Mucosa of gallbladder (tissue), 1 donor: ENCODE measurements at regions not wholly inside any gene's neighbourhood (a gene's known extent, or its start where the extent isn't known, plus 50 kb on each side); places are given as distances from the start of the nearest gene placed in this dataset.

ENCODE experiments used
- DNase-seq: peaks from one replicate; pipeline ENCODE4 v3.0.0-alpha.2; 2020; ENCODE audit warnings: low spot score
- donor health status: DM: no; HTN: no; CAD: no.

DNA sequence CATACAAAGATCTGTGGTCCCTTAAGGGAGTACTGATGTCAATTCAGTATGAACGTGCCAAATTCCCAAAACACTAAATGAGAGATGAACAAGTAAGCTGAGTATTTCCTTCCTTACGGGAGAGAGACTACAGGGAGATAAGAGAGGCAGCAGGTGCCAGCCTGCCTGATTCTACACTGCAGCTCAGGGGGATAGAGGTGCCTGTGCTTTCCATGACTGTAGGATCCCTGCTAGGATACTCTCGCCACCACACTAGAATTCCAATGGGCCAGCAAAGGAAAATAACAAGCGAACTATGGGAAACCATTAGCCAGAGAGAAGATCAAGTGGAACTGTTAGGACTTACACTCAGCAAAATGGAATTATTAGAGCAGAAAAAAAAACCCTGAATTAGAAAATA, 198.5 kb upstream of the BTBD3 start:
- no peak for DNase-seq

DNA sequence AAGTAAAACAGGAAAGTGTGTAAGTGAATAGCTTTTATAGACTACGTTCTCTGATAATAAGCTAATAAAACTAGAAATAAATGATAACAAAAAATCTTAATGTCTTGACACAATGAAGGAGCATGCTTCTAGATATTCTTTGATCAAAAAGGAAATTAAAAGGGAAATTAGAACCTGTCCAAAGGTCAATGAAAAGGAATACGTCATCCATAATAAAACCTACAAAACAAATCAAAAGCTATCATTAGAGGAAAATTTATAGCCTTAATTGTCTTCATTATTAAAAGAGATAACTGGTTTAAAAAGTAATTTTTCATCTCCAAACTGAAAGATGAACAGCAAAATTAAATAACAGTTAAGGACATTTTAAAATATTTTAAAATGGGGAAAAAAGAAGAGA, 196.3 kb upstream of the BTBD3 start:
- DNase-seq = no peak

DNA sequence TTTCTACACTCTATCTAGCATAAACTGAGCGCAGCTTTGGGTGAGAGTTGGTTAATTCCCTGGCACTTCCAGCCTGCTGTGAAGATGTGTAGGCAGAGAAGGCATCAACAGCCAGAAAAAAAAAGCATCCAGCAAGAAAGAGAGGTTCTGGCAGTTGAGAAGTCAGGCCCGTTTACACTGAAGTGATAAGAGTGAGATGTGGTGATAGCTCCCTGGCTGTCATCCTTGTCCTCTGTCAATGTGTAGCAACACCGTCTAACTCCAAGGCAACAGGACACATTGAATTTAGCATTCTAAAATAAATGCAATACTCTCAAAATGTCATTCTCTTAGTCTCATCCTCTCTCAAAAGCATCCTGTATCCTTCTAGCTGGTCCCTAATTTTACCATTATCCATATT, 193.6 kb upstream of the BTBD3 start:
- no peak for DNase-seq

DNA sequence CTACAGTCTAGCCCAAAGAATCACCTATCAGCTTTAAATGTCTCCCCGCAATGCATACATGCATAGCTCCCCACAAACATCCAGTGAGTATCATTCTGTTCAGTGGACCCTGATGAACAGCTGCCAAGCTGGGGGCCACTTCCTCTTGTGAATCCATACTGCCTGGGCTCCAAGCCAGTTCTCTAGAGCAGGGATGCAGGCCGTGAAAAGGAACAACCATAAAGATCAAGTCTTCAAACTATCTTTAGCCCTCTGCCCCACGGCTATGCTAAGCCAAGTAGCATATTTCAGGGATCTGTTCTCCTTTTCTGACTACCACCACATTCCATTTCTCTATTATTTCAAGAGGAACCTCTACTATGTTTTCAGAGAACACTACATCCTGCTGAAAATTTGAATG, 191.7 kb upstream of the BTBD3 start:
- DNase-seq = no peak

DNA sequence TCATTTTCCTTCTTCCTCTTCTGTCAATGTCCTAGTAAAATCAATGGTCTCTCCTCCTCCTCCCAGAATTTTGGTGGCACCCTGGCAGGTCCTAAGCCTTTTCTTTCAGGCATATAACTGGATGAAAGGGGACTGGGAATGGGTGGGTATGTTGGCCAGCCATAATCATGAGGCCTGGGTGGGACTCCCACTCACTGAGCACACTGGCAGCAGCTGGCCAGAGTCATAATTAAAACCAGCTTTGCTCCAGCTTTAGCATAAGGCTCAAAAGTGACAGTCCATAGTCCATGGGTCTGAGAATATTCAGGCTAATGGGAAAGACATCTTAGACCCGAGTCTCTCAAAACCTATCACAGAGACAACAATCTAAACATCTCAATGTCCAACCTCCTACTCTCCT, 190.0 kb upstream of the BTBD3 start:
- DNase-seq = no peak

DNA sequence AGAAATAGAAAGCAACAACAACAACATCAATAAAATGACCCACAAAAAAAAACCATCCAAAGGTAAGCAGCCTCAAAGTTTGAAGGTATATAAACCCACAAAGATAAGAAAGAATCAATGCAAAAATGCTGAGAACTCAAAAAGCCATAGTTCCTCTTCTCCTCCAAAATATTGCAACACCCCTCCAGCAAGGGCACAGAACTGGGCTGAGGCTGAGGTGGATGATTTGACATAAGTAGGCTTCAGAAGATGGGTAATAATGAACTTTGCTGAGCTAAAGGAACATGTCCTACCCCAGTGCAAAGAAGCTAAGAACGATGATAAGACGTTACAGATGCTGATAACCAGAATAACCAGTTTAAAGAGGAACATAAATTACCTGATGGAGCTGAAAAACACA, 188.8 kb upstream of the BTBD3 start:
- DNase-seq = no peak

DNA sequence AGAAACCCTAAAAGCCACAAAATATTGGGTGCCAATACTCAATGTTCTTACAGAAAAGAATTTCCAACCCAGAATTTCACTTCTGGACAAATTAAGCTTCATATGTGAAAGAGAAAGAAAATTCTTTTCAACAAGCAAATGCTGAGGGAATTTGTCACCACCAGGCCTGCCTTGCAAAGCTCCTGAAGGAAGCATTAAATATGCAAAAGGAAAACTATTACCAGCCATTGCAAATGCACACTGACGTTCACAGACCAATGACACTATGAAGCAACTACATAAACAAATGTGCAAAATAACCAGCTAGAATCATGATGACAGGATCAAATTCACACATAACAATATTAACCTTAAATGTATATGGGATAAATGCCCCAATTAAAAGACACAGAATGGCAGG, 187.9 kb upstream of the BTBD3 start:
- DNase-seq = no peak

DNA sequence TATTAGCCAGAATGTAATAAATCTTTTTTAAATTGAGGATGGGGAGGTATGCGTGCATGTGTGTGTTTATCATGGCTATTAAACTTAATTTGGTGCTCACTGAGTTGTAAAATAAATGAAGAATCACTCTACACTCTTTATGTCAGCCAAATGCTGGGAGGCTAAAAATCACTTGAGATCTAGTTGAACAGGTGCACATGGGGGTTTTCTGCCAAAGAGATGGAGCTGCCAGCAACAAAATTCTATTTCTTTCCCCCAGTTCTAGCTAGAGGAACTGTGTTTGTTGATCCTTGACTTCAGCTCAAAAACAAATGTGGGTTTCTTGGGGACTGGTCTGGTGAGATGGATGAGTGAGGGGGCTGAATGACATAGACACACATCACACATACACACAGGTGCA, 183.3 kb upstream of the BTBD3 start:
- DNase-seq = no peak

DNA sequence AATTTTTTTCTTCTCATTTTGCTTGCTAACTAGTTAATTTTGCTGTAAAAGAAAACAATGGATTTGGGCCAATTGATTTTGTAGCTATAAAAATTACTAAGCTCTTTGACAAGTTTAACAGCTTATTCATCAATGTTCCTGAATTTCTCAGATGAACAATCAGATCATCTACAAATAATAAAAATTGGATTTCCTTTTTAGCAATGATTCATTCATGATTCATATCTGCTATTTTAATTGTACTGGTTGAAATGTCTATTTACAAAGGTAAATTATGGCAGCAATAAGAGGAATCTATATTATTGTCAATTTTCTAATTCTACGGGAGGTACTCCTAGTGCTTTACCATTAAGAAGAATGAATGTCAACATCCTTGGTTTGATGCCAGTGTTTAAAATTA, 178.8 kb upstream of the BTBD3 start:
- DNase-seq = no peak

DNA sequence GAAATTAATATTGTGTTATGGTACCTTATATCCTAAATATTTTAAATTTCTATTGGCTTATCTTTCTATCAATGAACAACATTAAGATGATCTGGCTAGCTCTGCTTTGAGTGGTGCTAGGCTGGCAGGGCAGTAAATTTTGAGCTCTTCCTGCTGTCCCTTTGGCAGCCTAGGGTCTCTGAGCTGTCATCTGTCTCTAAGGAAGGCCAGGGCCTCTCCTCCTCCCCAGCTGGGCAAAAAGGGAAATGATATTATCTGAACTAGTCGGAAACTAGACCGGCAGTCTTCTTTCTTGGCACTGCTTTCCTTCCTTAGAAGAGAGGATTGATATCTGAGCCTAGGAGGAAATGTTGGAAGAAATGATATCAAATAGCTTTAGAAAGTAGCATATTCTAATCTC, 176.7 kb upstream of the BTBD3 start:
- DNase-seq = no peak

DNA sequence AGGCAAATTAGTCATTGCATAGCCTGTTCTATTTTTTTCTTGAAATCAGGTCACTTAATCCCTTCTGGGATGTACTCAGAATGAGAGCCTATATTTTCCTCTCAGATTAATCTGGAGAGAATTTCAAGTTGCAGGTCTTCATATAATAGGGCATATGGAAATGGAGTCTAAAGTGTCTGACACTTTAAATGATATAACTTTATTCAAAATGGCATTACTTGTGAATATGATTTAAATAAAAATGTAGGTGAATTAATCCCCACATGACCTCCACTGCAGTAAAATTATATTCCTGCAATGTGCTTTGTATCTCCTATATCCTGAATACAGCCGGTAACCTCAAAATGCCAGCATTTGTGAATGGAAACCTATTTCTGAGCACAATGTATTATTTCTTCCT, 172.5 kb upstream of the BTBD3 start:
- DNase-seq = no peak

DNA sequence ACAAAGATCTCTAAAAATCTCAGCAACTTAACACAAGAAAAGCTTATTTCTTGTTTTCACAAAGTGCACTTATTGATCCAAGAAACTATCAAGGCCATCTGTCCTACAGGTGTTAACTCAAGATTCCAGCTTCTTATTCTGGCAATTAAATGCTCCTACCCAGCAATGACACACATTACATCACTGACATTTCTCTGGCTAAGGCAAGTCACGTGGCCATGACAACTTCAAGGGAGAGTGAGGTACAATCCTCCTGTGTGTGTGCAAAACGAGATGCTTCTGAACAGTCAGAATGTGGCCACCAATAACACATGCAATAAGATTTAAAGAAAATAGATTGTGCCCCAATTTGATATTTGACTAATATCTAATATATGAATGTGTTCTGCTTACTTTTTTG, 169.3 kb upstream of the BTBD3 start:
- DNase-seq = no peak

DNA sequence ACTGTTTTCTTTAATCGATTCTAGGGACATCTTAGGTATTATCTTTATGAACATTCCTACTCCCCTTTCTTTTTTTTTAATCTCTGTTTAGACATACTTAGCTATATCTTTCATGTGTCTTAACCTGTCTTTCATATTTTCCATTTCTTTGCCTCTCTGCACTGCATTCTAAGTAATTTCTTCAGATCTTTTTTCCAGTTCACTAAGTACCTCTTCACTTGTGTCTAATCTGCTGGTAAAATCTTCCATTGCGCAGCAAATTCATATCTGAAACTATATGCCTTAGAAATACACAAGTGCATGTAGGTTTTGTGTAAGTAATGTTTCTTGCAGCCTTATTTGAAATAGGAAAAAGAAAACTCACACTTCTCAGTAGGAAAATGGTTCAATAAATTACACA, 165.4 kb upstream of the BTBD3 start:
- no peak for DNase-seq

DNA sequence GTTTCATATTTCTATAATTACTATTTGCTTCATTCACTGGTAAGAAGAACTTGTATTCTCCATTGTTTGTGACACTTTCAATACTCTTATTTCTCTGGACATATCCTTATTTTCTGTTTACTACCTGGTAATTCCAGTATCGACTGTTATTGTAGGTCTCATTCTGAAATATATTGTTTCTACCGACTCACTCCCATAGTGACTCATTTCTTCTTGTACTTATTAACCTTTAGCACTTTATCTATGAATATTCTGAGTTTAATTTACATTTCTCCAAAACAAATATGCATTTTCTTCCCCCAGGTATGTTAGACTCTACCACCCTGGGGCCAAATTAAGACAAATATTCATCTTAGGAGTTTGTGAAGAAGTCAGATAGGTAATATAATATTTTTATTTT, 164.5 kb upstream of the BTBD3 start:
- no peak for DNase-seq

DNA sequence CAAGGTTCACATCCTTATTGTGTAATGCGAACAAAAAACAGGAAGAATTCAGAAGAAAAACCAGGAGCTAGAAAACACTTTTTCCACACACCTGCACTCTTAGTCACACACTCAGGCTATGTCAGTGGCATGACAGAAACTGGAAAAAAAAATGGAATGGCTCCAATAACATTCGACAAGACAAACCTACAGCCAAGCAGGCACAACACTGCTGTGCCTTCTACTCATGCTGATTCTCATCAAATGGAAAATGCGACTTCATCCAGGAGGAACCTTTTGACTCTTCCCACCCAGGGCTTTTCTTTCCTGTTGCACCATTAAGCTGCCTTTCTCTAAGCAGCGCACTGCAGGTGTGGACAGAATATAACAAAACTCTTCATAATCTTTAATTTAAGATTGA, 163.2 kb upstream of the BTBD3 start:
- DNase-seq = no peak

DNA sequence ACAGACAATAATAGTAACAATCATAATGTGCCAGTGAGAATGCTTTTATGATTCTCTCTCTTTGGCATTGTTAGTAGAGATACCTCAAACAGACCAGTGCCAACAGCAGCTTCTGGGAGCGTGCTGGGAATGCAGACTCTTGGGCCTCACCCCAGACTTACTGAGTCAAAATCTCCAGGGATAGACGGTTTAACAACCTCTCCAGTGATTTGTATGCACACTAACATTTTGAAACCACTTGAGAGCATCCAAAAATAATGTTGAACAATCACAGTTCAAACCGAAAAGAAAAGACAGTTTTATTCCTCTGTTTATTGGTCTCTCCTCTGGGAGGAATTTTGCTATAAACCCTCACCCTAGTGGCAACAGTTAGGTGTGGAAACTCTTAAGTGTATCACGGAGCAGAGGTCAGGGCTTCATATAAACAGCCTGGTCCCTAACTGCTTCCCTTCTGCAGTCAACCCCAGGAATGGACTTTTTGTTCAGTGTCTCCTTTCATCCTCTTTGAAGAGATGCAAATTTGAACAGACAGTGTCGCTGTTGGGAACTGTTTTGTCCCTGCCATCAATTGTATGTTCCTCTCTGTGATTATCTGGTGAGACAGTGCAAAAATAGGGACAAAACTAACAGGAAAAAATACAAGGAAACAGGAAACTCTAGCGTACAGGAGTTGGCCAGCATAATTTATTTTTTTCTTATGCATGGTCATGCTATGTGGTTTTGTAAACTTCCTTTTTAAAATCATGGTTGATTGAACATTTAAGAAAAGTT, 162.4 kb upstream of the BTBD3 start:
- DNase-seq = no peak

DNA sequence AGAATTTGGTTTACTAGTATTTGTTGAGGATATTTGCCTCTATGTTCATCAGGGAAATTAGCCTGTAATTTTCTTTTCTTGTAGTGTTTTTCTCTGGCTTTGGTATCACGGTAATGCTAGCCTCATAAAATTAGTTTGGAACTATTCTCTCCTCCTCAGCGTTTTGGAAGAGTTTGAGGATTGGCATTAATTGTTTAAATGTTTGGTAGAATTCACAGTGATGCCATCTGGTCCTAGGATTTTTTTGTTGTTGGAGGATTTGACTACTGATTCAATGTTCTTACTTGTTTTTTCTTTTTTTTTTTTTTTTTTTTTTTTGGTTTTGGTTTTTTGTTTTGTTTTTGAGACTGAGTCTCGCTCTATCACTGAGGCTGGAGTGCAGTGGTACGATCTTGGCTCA, 156.2 kb upstream of the BTBD3 start:
- no peak for DNase-seq

DNA sequence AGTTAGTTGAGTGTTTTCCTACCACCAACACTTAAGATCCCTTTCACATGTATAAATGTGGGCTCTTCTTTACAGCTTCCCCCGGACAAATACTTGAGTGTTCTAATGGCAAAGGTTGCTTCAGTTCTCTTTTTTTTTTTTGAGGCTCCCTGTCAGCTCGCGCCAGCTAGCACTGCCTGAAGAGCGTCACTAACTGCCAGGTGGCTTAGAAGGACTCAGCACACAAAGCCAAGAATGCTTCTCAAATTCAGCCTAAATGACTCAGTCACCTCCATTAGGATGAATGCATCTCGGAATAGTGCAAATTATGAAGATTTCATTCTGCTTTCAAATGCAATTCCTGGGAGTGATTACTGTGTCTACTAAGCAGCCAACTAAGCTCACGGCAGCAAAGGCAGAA, 150.7 kb upstream of the BTBD3 start:
- no peak for DNase-seq

DNA sequence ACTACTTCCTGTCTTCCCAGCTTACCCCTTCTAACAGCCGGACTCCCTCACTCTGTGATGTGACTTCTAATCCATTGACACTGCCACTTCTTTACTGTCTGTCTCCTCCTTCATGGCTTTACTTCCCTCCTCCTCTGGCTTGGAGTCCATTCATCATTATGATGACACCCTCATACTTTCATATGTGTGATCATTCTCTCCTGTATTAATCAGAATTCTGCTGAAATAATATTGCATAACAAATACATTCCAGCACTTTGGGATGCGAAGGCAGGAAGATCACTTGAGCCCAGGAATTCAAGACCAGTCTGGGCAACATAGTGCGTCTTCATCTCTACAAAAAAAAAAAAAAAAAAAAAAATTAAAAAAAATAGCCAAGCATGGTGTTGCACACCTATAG, 147.9 kb upstream of the BTBD3 start:
- no peak for DNase-seq

DNA sequence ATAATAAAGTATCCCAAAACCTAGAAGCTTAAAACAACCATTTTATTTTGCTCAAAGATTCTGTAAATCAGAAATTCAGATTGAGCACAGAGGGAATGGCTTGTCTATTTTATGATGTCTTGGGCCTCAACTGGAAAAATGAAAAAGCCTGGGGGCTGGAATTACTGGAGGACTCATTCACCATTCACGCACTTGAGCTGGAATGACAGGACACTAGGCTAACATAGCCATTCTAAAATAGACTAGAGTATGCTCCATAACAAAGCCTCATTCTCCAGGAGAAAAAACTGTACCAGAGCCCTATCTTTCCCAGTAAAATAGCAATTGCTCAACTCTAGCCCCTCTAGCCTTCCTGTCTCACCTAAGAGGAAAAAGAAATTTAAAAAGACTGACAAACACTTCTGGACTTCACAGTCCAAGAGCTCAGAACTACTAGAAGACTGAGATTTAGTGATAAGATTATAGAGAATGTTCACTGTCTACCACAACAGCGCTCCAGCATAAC, 145.4 kb upstream of the BTBD3 start:
- no peak for DNase-seq

DNA sequence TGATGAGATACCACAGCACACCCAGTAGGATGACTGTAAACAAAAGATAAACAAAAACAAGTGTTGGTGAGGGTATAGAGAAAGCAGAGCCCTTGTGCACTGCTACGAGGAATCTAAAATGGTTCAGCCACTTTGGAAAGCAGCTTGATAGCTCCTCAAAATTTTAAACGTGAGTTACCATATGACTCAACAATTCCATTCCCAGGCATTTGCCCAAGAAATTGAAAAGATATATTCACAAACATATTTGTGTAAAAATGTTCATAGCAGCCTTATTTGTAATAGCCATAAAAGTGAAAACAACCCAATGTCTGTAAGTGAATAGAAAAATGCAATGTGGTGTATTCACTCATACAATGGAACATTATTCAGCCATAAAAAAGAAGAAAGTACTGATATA, 141.0 kb upstream of the BTBD3 start:
- DNase-seq = no peak

DNA sequence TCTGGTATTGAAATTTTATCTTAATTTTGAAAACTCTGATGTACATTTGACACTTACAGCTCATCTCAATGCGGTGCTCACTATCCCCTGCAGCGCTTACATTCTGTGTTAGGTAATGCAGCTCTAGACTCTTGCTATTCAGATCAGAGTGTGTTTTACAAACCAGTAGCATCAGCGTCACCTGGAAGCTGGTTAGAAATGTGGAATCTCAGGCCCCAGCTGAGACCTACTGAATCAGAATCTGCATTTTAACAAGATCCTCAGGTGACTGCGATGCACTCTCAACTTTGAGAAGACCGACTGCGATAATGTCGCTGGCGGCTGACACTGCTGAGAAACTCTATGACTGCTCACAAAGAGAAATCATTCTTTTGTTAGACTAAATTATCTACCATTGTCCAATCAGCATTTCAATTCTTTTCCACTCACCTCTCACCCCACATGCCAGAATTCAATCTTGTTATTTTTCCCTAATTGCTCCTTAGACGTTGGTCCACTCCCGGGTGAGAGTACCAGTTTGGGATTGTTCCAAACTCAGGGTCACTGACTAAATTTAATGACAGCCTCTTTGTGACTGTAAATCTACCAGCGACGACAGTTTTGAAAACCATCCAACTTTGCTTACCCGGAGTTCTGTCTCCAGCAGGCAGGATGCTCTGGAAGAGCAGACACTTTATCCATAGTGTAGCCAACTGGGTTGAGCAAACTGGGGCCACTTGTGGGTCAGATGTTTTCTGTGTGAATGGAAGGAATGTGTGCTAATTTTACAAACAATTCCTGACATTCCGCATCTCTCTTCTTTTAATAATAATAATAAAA, 140.1 kb upstream of the BTBD3 start:
- no peak for DNase-seq

DNA sequence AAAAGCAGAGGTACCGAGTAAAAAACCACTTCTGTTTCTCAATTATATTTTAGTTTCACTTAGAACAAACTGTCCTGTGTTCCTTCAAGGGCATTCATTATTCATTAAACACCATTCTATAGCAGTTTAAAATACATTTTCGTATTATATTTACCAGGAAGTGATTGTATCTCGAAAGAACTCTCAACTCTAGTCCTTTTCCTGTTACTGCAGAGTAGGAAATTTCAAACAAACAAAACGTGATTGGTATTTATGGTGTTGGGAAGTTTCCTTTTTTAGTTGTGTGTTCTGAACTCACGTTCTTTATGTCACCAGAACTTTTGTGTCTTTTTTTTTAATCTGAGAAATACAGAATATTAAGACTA, 139.5 kb upstream of the BTBD3 start:
- DNase-seq = no peak
